GM23338 (cell line): ENCODE measurements at regions not wholly inside any gene's neighbourhood (a gene's known extent, or its start where the extent isn't known, plus 50 kb on each side); places are given as distances from the start of the nearest gene placed in this dataset.

Source experiments
- ATAC-seq: fragments of 200-7000 bp; cut with Tn5 transposase; 3 replicates; pipeline ENCODE4 v1.9.1; 2020
- DNase-seq: peaks from one replicate; pipeline ENCODE4 v3.0.0-alpha.2; 2015; ENCODE audit warnings: low spot score
- H2AFZ ChIP-seq: fragments of 200-600 bp; sonication (generic); 2 replicates; pipeline ENCODE4 v1.8.0; 2016; ENCODE audit warnings: antibody characterized with exemption, mild to moderate bottlenecking, moderate library complexity
- H3F3A ChIP-seq: fragments of 200-600 bp; sonication (generic); replicated peaks from 2 replicates; pipeline ENCODE4 v1.8.0; 2017; ENCODE audit warnings: antibody characterized with exemption, mixed run types, low read depth
- H3K27ac ChIP-seq: fragments of 200-600 bp; sonication (generic); 2 replicates; pipeline ENCODE4 v1.6.1; 2016; ENCODE audit warnings: low read depth
- H3K27me3 ChIP-seq: fragments of 200-600 bp; sonication (generic); 2 replicates; pipeline ENCODE4 v1.8.0; 2016; ENCODE audit warnings: mild to moderate bottlenecking, mixed run types, moderate library complexity; ENCODE audit not compliant: insufficient read depth
- H3K36me3 ChIP-seq: fragments of 200-600 bp; sonication (generic); 2 replicates; pipeline ENCODE4 v1.8.0; 2016; ENCODE audit warnings: mild to moderate bottlenecking; ENCODE audit not compliant: insufficient read depth
- H3K4me1 ChIP-seq: fragments of 200-600 bp; sonication (generic); 2 replicates; pipeline ENCODE4 v1.8.0; 2016; ENCODE audit warnings: mild to moderate bottlenecking, moderate library complexity; ENCODE audit not compliant: insufficient read depth
- H3K4me2 ChIP-seq: fragments of 200-600 bp; sonication (generic); 2 replicates; pipeline ENCODE4 v1.7.1; 2017; ENCODE audit warnings: mixed run types
- H3K4me3 ChIP-seq: fragments of 200-600 bp; sonication (generic); 2 replicates; pipeline ENCODE4 v1.6.1; 2016; ENCODE audit warnings: mixed run types
- H3K79me2 ChIP-seq: fragments of 200-600 bp; sonication (generic); replicated peaks from 2 replicates; pipeline ENCODE4 v1.8.0; 2017; ENCODE audit warnings: mild to moderate bottlenecking; ENCODE audit not compliant: insufficient read depth
- H3K9me2 ChIP-seq: fragments of 200-600 bp; sonication (generic); 2 replicates; pipeline ENCODE4 v1.8.0; 2017; ENCODE audit not compliant: insufficient read depth
- H4K20me1 ChIP-seq: fragments of 200-600 bp; sonication (generic); replicated peaks from 2 replicates; pipeline ENCODE4 v1.8.0; 2017; ENCODE audit warnings: mild to moderate bottlenecking; ENCODE audit not compliant: insufficient read depth
- H3K27ac Mint-ChIP-seq: 2 replicates; pipeline ENCODE4 v1.8.0; 2020; ENCODE audit warnings: inconsistent platforms, mild to moderate bottlenecking, moderate library complexity, mixed read lengths
- H3K27me3 Mint-ChIP-seq: 3 replicates; pipeline ENCODE4 v1.8.0; 2022; ENCODE audit warnings: low read depth, mild to moderate bottlenecking, moderate library complexity, mixed read lengths, inconsistent platforms; ENCODE audit not compliant: insufficient read depth, poor library complexity
- H3K36me3 Mint-ChIP-seq: 3 replicates; pipeline ENCODE4 v1.8.0; 2021; ENCODE audit warnings: low read depth, mild to moderate bottlenecking, inconsistent platforms, moderate library complexity, mixed read lengths
- H3K4me1 Mint-ChIP-seq: 3 replicates; pipeline ENCODE4 v1.8.0; 2020; ENCODE audit warnings: mild to moderate bottlenecking, inconsistent platforms, mixed read lengths
- H3K4me3 Mint-ChIP-seq: 3 replicates; pipeline ENCODE4 v1.8.0; 2021; ENCODE audit warnings: moderate library complexity, mild to moderate bottlenecking, inconsistent platforms, mixed read lengths
- H3K9me3 Mint-ChIP-seq: 3 replicates; pipeline ENCODE4 v1.8.0; 2020; ENCODE audit warnings: moderate library complexity, mild to moderate bottlenecking, inconsistent platforms, mixed read lengths
- CREB1 ChIP-seq: fragments of 250-450 bp; sonication (Bioruptor Pico); IDR thresholded peaks from 2 replicates; pipeline ENCODE4 v1.5.0; 2020; ENCODE audit warnings: low read depth, mild to moderate bottlenecking, moderate library complexity
- REST ChIP-seq: IDR thresholded peaks from one replicate; pipeline ENCODE4 v1.6.1; 2018; ENCODE audit warnings: antibody characterized with exemption; ENCODE audit not compliant: unreplicated experiment
- ZNF462 ChIP-seq: fragments of 250-450 bp; sonication (Bioruptor Pico); IDR thresholded peaks from 2 replicates; pipeline ENCODE4 v1.5.0; 2020; ENCODE audit warnings: mild to moderate bottlenecking, moderate library complexity

- Histone ChIP-seq H3K27ac (no peak overlapping the region), H3K27me3 (no peaks in the 10 kb centered on the region), H3K36me3 (no peaks in the 10 kb centered on the region), H3K4me1 (no peaks in the 10 kb centered on the region), H2AFZ (no peak overlapping the region), H3K4me2 (no peak overlapping the region), H3F3A (no peaks in the 10 kb centered on the region), H3K4me3 (no peak overlapping the region), H3K79me2 (no peaks in the 10 kb centered on the region), H3K9me2 (no peaks in the 10 kb centered on the region), H4K20me1 (no peaks in the 10 kb centered on the region)
- H3K4me1 Mint-ChIP-seq: no peaks in the 10 kb centered on the region; the same call in 2 of the 3 replicates
- H3K4me3 Mint-ChIP-seq: no peak overlapping the region
- ATAC-seq (no peak), DNase-seq (no peak)
- H3K36me3 Mint-ChIP-seq: peaks cover 9% of the 10 kb centered on the region; the same call in 2 of the 3 replicates
- H3K9me3 Mint-ChIP-seq: peaks cover 13% of the 10 kb centered on the region; the same call in 2 of the 3 replicates
- no peak overlapping the region for H3K27ac Mint-ChIP-seq
- no peak for TF ChIP-seq CREB1 (CRISPR knock-in tag)
- TF ChIP-seq REST: no peak
- no peak for TF ChIP-seq ZNF462 (CRISPR knock-in tag)
- H3K27me3 Mint-ChIP-seq: peaks cover 8% of the 10 kb centered on the region
Measured at GRCh38 chr2:65598996-65599395, 166.6 kb upstream of the SPRED2 start.
